ENCODE measurements at regions not wholly inside any gene's neighbourhood (a gene's known extent, or its start where the extent isn't known, plus 50 kb on each side); places are given as distances from the start of the nearest gene placed in this dataset.
"Not testable (repeated sequence)": the region's sequence is repeated elsewhere in the genome, so short reads cannot be mapped to it uniquely, and the experiment has no call there.

DNA sequence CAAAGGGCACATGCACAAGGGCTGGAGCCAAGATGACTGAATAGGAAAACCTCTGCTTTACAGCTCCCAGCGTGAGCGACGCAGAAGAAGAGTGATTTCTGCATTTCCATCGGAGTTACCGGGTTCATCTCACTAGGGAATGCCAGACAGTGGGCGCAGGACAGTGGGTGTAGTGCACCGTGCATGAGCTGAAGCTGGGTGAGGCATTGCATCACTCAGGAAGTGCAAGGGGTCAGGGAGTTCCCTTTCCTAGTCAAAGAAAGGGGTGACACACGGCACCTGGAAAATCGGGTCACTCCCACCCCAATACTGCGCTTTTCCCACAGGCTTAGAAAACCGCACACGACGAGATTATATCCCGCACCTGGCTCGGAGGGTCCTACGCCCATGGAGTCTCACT, 64.5 kb upstream of the HTR1E start:
- not testable (repeated sequence) for DNase-seq (ENCODE audit: low spot score)

DNA sequence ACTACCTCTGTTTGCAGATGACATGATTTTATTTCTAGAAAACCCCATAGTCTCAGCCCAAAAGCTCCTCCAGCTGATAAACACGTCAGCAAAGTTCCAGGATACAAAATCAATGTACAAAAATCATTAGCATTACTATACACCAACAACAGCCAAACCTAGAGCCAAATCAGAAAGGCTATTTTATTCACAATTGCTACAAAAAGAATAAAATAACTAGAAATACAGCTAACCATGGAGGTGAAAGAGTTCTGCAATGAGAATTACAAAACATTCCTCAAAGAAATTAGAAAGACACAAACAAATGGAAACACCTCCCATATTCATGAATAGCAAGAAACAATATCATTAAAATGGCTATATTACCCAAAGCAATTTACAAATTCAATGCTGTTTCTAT, 65.6 kb upstream of the HTR1E start:
- DNase-seq (ENCODE audit: low spot score) = no peak

DNA sequence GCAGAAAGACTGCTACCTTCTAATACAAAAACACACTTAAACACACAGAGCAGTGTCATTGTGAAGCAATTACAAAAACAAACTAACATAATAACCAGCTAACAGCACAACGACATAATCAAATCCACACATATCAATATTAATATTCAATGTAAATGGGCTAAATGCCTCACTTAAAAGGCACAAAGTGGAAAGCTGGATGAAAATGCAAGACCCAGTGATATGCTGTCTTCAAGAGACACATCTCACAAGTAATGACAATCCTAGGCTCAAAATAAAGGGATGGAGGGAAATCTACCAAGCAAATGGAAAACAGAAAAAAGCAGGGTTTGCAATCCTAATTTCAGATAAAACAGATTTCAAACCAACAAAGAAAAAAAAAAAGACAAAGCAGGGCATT, 67.8 kb upstream of the HTR1E start:
- no peak for DNase-seq (ENCODE audit: low spot score)

DNA sequence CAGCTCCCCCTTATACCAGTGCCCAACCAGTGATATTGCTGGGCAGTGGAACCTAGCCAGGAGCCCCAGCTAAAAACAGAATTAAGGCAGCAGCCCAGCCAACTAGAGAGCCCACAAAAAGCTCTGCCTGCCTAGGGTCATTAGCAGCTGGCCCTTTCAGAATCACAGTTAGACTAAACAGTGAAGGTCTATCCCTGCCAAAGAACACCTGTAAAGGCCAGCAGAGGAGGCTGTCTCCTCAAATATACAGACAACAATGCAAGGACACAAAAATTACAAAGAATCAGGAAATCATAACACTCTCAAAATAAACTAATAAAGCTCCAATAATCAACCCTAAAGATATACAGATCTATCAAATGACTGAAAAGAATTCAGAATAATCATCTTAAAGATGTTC, 77.8 kb upstream of the HTR1E start:
- no peak for DNase-seq (ENCODE audit: low spot score)

DNA sequence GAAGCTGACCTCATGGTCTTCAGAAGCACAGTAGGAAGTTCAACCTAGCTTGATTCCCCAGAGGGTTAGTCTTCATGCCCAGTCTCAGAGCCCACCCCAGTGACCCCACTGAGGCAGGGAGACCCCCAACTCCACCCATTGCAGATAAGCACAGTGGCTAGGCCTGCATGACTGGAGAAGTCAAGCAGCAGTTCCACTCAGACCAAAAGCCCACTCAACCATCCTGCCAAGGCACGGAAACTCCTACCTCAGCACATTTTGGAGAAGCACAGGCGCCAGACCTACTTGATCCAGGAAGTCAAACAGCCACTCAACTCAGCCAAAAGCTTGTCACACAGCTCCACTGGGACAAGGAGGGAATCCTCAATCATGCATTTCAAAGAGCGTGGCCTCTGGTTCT, 78.4 kb upstream of the HTR1E start:
- DNase-seq (ENCODE audit: low spot score) = no peak

DNA sequence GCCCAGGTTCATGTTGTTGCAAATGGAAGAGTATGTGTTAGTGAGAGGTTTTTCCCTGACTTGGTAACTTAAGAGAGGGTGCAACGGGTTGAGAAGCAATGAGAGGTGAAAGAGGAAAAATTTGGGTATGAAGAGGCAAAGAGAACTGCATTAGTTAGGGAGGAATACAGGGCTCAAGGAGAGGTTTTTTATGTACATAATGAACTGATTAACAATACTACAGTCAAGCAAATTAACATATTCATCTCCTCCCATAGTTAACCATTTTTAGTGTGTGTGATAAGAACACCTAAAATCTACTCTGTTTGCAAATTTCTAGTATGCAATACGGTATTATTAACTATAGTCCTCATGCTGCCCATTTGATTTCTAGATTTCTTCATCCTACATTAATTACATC, 79.5 kb upstream of the HTR1E start:
- no peak for DNase-seq (ENCODE audit: low spot score)

DNA sequence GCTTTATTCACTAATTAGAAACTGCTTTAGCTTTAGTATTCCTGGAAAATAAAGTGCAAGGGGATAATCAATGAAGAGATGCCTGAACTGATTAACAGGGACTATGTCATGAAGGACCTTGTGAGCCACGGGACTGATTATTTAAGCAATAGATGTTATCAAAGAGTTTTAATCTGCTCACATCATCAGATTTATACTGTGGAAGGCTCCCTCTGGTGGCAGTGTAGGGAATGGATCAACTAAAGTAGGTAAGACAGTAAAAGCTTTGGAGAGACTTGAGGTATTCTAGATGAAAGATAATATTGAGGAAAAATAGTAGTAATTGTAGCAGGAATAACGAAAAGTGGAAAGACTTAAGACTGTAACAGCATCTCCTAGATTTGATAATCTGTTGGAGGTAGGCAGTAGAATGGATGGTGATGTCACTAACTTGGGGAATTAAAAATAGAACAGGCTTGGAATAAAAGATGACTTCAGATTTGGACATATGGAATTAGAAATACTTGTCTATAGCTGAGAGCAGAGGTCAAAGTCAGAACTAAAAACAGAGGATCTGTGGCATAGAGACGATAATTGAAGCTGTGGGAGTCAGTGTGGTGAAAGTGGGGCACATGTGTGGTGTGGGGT, 80.3 kb upstream of the HTR1E start:
- DNase-seq (ENCODE audit: low spot score) = peak; percentile 72

DNA sequence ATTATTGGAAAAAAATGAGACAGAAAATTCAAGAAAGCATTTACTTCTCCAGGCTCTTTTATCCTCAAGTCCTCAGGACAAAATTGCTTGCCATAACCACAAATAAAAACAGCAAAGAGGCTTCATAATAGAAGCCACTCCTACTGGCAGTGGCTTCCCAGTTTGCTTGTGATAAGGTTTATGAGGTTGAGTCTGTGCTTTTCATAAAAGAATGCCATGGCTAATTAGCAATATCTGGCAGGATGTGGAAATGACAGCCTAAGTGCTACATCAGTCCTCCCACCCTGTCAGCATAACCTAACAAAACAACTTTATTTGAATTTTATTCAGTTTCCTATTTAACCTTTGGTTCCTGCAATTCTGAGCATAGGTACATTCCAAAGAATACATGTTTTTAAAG, 80.9 kb upstream of the HTR1E start:
- no peak for DNase-seq (ENCODE audit: low spot score)

DNA sequence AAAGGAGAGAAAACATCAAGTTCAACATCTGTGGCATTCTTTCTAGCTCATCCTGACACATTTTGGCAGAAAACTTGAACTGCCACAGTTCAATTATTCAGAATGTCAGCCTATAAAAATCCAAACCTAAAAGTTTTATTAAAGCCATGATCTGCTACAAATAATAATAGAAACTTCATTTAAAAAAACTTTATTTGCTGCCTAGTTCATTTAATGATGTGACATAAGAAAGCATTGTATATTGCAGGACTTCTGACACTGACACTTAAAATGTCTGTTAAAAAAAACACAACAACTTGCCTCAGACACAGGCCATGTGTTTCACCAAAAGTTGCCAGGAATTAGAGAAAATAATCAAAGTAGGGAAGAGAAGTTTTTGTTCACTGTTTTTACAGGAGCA, 88.3 kb upstream of the HTR1E start:
- DNase-seq (ENCODE audit: low spot score) = no peak

DNA sequence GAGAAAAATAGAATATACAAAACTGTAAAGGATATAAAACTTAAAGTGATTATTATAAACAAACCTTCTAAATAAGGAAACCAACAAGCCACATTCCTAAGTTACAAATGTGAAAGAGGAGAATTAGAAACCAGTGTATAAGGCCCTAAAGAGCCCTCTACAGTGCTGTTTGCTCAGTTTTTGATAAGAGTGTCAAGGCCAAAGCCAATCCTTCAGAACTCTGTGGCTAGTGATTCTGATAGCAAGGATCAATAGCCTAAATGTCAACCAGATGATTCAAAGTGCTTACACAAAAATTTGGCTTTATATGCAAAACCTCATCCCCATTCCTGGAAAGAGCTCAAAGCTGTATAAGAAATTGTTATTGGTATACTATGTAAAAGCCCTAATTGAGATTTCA, 104.6 kb upstream of the HTR1E start:
- DNase-seq (ENCODE audit: low spot score) = no peak

DNA sequence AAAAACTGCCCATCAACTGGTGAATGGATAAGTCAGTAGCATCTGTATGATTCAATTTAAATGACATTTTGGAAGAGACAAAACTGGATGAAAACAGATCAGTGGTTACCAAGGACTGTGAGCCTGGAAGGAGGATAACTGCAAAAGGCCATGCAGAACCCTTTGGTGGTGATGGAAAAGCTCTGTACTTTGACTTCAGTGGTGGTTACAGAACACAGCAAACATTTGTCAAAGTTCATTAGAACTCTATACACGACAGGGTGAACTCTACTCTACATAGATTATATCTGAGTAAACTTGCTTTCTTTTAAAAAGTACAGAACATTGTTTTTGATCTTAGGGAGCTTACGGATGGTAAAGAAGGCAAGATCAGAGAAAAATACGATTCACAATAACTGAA, 111.9 kb upstream of the HTR1E start:
- no peak for DNase-seq (ENCODE audit: low spot score)

DNA sequence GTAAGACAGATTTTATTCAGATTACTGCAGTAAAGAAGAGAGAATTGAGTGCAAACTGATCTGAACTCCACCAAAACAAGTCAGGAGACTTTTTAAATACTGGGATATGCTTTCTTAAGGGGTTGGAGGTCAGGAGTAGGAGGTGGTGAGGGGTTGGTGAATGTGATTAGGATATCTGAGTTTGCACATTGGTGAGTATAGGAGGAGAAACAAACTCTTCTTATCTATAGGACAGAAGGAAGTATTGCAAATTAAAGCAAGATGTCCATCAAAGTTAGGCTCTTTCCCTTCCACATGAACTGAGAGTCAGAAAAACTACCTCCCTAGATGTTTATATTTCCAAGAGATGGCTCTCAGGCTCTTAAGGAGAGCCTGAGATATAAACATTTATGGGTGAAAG, 114.6 kb upstream of the HTR1E start:
- DNase-seq (ENCODE audit: low spot score) = no peak

DNA sequence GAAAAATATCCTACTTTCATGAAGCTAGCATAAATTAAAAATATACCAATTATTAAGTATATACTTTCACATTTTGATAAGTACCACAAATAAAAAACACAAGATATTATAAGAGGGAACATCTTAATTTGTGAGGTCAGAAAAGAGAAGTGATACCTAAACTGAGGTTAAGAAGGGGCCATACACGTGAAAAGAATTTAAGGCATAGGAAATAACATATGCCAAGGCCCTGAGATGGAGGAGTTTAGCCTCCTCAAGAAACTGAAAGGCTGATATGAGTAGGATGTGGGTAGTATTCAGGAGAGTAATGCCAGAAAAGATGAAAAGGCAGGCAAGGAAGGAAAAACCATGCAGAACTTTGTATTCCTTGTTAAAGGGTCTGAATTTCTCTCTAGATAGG, 116.6 kb upstream of the HTR1E start:
- DNase-seq (ENCODE audit: low spot score) = no peak

DNA sequence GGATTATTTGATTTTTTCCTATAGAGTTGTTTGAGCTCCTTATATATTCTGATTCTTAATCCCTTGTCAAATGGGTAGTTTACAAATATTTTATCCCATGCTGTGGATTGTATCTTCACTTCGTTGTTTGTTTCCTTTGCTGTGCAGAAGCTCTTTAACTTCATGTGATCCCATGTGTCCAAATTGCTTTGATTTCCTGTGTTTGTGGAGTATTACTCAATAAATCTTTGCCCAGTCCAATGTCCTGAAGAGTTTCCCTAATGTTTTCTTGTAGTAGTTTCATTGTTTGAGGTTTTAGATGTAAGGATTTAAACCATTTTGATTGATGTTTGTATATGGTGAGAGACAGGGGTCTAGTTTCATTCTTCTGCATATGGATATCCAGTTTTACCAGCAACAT, 143.7 kb upstream of the HTR1E start:
- DNase-seq (ENCODE audit: low spot score) = no peak

DNA sequence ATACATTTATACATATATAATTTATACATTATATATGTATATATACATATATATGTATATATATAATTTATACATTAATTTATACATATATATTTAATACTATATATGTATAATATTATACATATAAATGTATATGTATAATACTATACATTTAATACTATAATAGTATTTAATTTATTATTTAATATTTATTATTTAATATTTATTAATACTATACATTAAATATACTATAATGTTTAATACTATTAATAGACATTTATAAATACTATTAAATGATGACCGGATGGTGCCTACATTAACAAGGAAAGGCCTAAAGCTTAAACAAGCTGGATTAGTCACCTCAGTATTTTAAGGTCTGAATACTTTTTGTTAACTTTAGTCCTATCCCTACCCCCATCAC, 145.9 kb upstream of the HTR1E start:
- no peak for DNase-seq (ENCODE audit: low spot score)

DNA sequence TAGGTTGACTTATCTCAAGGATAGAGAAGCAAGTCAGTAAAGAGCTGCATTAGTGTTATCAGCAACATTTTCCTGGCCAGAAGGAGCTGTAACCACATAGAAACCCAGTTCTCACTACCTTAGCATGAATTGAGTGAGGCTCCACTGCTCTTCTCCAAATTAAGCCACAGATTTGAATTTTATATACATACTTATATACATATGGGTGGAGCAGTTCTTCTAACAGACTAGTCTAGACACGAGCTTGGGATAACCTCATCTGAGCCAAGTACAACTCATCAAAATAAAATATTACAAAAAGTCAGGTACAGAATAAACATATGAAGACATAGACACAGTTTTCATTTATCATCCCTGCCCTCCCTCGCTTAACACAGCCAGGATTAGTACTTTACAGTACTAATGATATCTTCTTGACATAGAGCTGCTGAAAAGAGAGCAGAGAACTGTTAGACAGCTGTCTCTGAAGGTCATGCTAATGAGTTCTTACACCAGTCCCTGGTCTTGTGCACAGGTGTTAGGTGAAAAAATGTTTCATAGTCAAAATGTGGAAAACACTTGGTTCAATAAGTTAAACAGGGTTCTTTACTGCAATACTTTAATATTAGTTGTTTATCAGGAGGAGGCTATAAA, 147.4 kb upstream of the HTR1E start:
- no peak for DNase-seq (ENCODE audit: low spot score)

DNA sequence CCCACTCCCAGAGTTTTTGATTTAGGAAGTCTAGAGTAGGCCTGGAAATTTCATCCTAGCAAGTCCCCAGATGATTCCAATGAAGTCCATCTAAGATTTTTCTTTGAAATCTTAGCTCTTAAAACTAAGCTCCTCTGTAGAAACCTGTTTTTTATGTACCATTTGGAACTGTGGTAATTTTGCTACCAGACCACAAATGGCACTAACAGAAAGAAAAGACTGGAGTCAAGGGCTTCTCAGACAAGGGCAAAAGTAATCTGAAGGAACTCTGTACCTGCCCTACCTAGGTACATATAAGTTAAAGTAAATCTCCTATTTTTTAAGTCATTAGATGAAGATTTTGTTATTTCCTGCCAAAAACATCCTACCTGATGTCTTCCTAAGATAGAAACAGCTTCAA, 155.0 kb upstream of the HTR1E start:
- no peak for DNase-seq (ENCODE audit: low spot score)

DNA sequence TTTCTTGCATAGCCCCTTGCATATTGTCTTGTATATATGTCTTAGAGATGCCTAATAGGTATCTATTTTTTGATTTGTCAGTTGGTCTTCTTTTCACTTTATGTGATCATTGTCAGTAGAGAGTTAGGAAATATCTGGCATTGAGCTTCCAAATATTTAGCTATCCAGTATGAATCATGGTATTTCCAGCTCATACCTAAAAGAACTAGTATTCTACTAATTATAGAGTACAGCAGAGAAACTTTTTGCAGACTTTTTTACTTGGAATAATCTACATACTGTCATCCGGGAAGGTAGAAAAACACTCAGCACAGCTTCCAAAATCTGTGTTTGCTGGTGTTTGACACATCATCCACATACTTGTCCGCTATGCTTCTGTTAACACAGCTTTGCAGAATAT, 156.4 kb upstream of the HTR1E start:
- DNase-seq (ENCODE audit: low spot score) = no peak

DNA sequence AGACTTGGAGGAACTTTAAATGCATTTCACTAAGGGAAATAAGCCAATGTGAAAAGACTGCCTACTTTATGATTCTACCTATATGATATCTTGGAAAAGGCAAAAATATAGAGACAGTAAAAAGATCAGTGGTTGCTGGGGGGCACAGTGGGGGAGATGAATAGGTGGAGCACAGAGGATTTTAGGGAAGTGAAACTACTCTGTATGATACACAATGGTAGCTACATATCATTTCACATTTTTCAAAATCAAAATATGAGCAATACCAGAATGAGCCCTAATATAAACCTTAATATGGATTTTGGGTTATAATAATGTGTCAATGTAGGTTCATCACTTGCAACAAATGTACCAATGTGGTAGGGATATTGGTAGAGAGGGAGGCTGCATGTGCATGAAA, 161.4 kb upstream of the HTR1E start:
- DNase-seq (ENCODE audit: low spot score) = peak; percentile 15

DNA sequence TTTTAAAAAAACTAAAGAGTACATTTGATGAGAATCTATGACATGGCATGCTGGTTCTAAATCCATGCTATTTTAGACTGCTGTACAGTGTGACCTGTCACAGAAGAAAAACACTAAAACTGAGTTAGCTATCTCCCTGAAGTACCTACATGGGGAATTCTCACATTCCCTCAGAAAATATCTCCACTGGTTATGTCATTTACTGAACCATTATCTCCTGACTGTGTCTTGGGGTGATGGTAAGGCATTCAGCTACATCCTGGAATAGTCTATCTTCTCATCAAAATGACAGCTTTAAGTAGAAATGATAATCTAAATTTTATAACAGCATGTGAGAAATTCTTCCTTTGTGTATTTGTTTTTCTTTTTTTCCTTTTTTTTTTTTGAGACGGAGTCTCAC, 172.1 kb upstream of the HTR1E start:
- DNase-seq (ENCODE audit: low spot score) = no peak

DNA sequence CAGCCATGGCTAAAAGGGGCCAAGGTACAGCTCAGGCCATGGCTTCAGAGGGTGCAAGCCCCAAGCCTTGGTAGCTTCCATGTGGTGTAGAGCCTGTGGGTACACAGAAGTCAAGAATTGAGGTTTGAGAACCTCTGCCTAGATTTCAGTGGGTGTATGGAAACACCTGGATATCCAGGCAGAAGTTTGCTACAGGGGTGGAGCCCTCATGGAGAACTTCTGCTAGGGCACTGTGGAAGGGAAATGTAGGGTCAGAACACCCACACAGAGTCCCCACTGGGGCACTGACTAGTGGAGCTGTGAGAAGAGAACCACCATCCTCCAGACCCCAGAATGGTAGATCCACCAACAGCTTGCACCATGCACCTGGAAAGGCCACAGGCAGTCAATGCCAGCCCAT, 177.4 kb upstream of the HTR1E start:
- DNase-seq (ENCODE audit: low spot score) = not testable (repeated sequence)

DNA sequence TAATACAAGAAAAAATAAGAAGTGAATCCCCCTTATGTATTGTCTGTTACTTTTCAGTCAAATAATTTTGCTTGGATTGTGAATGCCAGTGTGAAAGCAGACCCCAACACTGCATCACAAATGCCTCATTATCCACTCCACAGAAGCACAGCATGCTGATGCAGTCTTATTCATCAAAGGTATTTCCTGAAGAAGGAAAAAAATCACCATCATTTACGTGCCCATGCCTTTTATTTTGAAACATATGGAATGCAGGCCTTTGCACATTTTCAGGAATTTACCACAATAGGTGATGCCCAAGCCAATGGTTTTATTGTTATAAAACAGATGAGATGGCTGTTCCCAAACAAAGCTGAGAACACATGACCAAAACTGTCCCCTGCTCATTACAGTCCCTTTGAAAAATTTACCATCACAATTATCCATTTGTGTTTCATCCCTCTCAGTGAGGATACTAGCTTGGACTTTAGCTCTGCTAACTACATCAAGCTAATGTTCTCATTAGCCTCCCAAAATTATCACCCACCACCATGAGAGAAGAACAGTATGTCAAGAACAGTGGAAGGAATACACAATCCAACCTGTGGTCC, 180.6 kb upstream of the HTR1E start:
- no peak for DNase-seq (ENCODE audit: low spot score)

DNA sequence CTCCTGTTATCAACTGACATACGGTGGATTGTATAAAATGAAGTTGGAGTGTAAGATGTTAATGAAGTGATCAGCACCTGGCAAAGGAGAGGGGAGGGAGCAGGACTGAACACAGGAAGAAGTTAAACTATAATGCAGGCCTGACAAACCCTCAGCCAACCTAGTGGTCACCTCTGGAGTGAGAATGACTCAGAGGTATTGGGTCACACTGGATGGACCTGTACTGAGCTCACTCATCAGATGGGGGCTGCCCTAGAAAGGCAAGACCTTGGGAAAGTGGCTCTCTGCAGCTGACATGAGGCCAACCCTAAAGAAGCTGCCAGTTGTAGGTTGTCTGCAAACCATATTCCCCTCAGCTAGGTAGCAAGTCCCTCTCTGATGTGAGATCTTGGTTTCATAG, 193.3 kb upstream of the HTR1E start:
- DNase-seq (ENCODE audit: low spot score) = no peak

DNA sequence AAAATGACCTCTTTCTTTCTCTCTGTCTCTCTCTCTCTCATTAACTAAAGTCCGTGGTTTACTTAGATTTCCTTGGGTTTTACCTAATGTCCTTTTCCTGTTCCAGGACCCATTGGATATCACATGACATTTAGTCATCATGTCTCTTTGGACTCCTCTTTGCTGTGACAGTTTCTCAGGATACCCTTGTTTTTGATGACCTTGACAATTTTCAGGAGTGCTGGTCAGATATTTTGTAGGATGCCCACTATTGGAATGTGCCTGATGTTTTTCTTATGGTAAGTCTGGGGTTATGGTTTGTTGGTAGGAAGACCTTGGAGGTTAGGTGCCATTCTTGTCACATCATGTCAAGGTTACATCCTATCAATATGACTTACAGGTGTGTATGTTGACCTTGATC, 199.2 kb upstream of the HTR1E start:
- no peak for DNase-seq (ENCODE audit: low spot score)

Measured in NAMALWA (cell line).